HepG2 (cell line): ENCODE measurements at regions not wholly inside any gene's neighbourhood (a gene's known extent, or its start where the extent isn't known, plus 50 kb on each side); places are given as distances from the start of the nearest gene placed in this dataset.
A peak's percentile ranks its signal among the peaks of the same experiment; 100 is the strongest.

Source experiments
- ATAC-seq: fragments of 200-7000 bp; cut with Tn5 transposase; 3 replicates; pipeline ENCODE4 v1.9.1; 2020; ENCODE audit warnings: mild to moderate bottlenecking, moderate library complexity
- BruUV-seq: library from RNA; stranded (reverse); fragments of 400-500 nt; replicated peaks from 2 replicates; lab custom pipeline; 2021; lab: Mats Ljungman, UMichigan
- CTCF ChIA-PET: fragments of 300-600 bp; formaldehyde crosslinking; extraction: SDS; loops from one replicate; lab custom pipeline; 2021; ENCODE audit warnings: low total read pairs, inconsistent platforms, low intra/inter-chr PET ratio; lab: Yijun Ruan, JAX
- POLR2A ChIA-PET: fragments of 350-600 bp; sonication (Branson Sonifier 250); formaldehyde crosslinking; loops from one replicate; lab custom pipeline; 2020; ENCODE audit warnings: antibody characterized with exemption, inconsistent platforms; lab: Yijun Ruan, JAX
- DNase-seq: peaks from one replicate; pipeline ENCODE4 v3.0.0-alpha.2; 2015; ENCODE audit warnings: low spot score
- FAIRE-seq: peaks from 3 replicates; lab custom pipeline; 2011; peaks lifted over from hg19 to GRCh38; lab: Jason Lieb, UNC
- H2AFZ ChIP-seq: one replicate; pipeline ENCODE4 v1.6.1; 2011; ENCODE audit warnings: low read length, inconsistent platforms
- H3K27ac ChIP-seq: fragments of 300-600 bp; 3 replicates; pipeline ENCODE4 v1.8.0; 2011; ENCODE audit warnings: mixed run types, mild to moderate bottlenecking, mixed read lengths, low read length, inconsistent platforms; ENCODE audit not compliant: insufficient read depth; ENCODE audit errors: extremely low read length
- H3K27me3 ChIP-seq, 2 experiments: fragments of 200-600 bp in 1 of 2; 2 replicates in 1 of 2; 3 replicates in 1 of 2; pipeline versions ENCODE4 v1.6.0 to v1.8.0; 2011; ENCODE audit warnings: low read length in 2 of 2, mild to moderate bottlenecking in 2 of 2, moderate library complexity in 2 of 2, inconsistent platforms in 1 of 2; ENCODE audit not compliant: insufficient read depth in 2 of 2, control insufficient read depth in 1 of 2
- H3K36me3 ChIP-seq, 2 experiments: fragments of 200-600 bp in 1 of 2; replicated peaks in 1 of 2; 2 replicates in 1 of 2; 3 replicates in 1 of 2; pipeline versions ENCODE4 v1.5.1 to v1.8.0; 2011; ENCODE audit warnings: low read length in 2 of 2, inconsistent platforms in 1 of 2; ENCODE audit not compliant: insufficient read depth in 2 of 2, control insufficient read depth in 1 of 2
- H3K4me1 ChIP-seq: 2 replicates; pipeline ENCODE4 v1.5.1; 2012; ENCODE audit warnings: low read length, inconsistent platforms; ENCODE audit not compliant: insufficient read depth
- H3K4me2 ChIP-seq: 2 replicates; pipeline ENCODE4 v1.6.0; 2011; ENCODE audit warnings: low read depth, low read length, inconsistent platforms
- H3K4me3 ChIP-seq, 3 experiments: fragments of 200-600 bp in 1 of 3; sonication (generic), shearing (Covaris generic) in 1 of 3; replicated peaks in 1 of 3; 2 replicates each; pipeline ENCODE4 v1.5.1; 2011 to 2016; ENCODE audit warnings: low read length in 3 of 3, inconsistent platforms in 2 of 3, low read depth in 2 of 3, mild to moderate bottlenecking in 2 of 3, control low read depth in 1 of 3, mixed read lengths in 1 of 3; ENCODE audit not compliant: insufficient read depth in 1 of 3
- H3K79me2 ChIP-seq: one replicate; pipeline ENCODE4 v1.6.1; 2011; ENCODE audit warnings: low read length, inconsistent platforms; ENCODE audit not compliant: insufficient read depth
- H3K9ac ChIP-seq: 2 replicates; pipeline ENCODE4 v1.6.0; 2011; ENCODE audit warnings: mild to moderate bottlenecking, low read depth, low read length, inconsistent platforms; ENCODE audit not compliant: insufficient read depth
- H3K9me3 ChIP-seq: 2 replicates; pipeline ENCODE4 v1.5.1; 2012; ENCODE audit warnings: mild to moderate bottlenecking, low read length
- H4K20me1 ChIP-seq: 2 replicates; pipeline ENCODE4 v1.6.0; 2011; ENCODE audit warnings: inconsistent platforms, mild to moderate bottlenecking, low read length, moderate library complexity; ENCODE audit not compliant: insufficient read depth
- ARID3A ChIP-seq: IDR thresholded peaks from 2 replicates; pipeline ENCODE4 v1.6.1; 2012; ENCODE audit warnings: low read depth, low read length, improper control_type of control experiment
- HMGA1 ChIP-seq: sonication (generic); formaldehyde crosslinking; conservative IDR thresholded peaks from 2 replicates; pipeline ENCODE4 v1.4.0; 2020; ENCODE audit warnings: missing genetic modification reagents
- HNRNPK ChIP-seq: fragments of 200-400 bp; formaldehyde crosslinking; IDR thresholded peaks from 2 replicates; pipeline ENCODE4 v1.6.1; 2018; ENCODE audit warnings: low read length, low read depth, moderate library complexity, mild to moderate bottlenecking; ENCODE audit not compliant: poor library complexity, severe bottlenecking
- MTERF4 ChIP-seq: sonication (generic); formaldehyde crosslinking; IDR thresholded peaks from 2 replicates; pipeline ENCODE4 v1.8.0; 2023; ENCODE audit warnings: mild to moderate bottlenecking, missing genetic modification reagents
- NKX3-1 ChIP-seq: sonication (generic); formaldehyde crosslinking; IDR thresholded peaks from 2 replicates; pipeline ENCODE4 v1.5.0; 2020; ENCODE audit warnings: missing genetic modification reagents
- PAF1 ChIP-seq: IDR thresholded peaks from 2 replicates; pipeline ENCODE4 v1.6.1; 2016; ENCODE audit warnings: missing genetic modification reagents, missing compliant biosample characterization
- SNAPC4 ChIP-seq: sonication (generic); formaldehyde crosslinking; IDR thresholded peaks from 2 replicates; pipeline ENCODE4 v1.4.0; 2020; ENCODE audit warnings: mild to moderate bottlenecking, missing genetic modification reagents
- SRSF4 ChIP-seq: fragments of 200-400 bp; formaldehyde crosslinking; IDR thresholded peaks from one replicate; pipeline ENCODE4 v1.6.1; 2018; ENCODE audit warnings: mild to moderate bottlenecking, low read depth, low read length, moderate library complexity; ENCODE audit not compliant: poor library complexity, severe bottlenecking
- SRY ChIP-seq: sonication (generic); formaldehyde crosslinking; IDR thresholded peaks from 2 replicates; pipeline ENCODE4 v1.8.0; 2022; ENCODE audit warnings: mild to moderate bottlenecking, missing genetic modification reagents
- TEAD2 ChIP-seq: sonication (generic); formaldehyde crosslinking; IDR thresholded peaks from 2 replicates; pipeline ENCODE4 v1.9.0; 2021; ENCODE audit warnings: missing genetic modification reagents
- ZBTB7A ChIP-seq: sonication (generic); formaldehyde crosslinking; IDR thresholded peaks from 2 replicates; pipeline ENCODE4 v1.8.0; 2022; ENCODE audit warnings: mild to moderate bottlenecking, missing genetic modification reagents
- ZFP36L1 ChIP-seq: sonication (generic); formaldehyde crosslinking; IDR thresholded peaks from 2 replicates; pipeline ENCODE4 v1.8.0; 2022; ENCODE audit warnings: mild to moderate bottlenecking, missing genetic modification reagents, moderate library complexity
- ZNF331 ChIP-seq: sonication (generic); formaldehyde crosslinking; IDR thresholded peaks from 2 replicates; pipeline ENCODE4 v1.4.0; 2020; ENCODE audit warnings: missing genetic modification reagents
- ZNF343 ChIP-seq: sonication (generic); formaldehyde crosslinking; IDR thresholded peaks from 2 replicates; pipeline ENCODE4 v1.4.0; 2020; ENCODE audit warnings: mild to moderate bottlenecking, missing genetic modification reagents
- ZNF547 ChIP-seq: sonication (generic); formaldehyde crosslinking; IDR thresholded peaks from 2 replicates; pipeline ENCODE4 v1.5.1; 2020; ENCODE audit warnings: mild to moderate bottlenecking, missing genetic modification reagents
- ZNF614 ChIP-seq: IDR thresholded peaks from 2 replicates; pipeline ENCODE4 v1.6.1; 2018; ENCODE audit warnings: missing biosample characterization, missing genetic modification reagents, inconsistent platforms, borderline replicate concordance
- ZNF619 ChIP-seq: sonication (generic); formaldehyde crosslinking; IDR thresholded peaks from 2 replicates; pipeline ENCODE4 v1.4.0; 2020; ENCODE audit warnings: mild to moderate bottlenecking, missing genetic modification reagents
- ZSCAN20 ChIP-seq: sonication (generic); formaldehyde crosslinking; IDR thresholded peaks from 2 replicates; pipeline ENCODE4 v1.4.0; 2020; ENCODE audit warnings: missing genetic modification reagents, mild to moderate bottlenecking, borderline replicate concordance
- WGBS: methylation state at CpG from one replicate; pipeline ENCODE4 v1.1.6; 2017; ENCODE audit warnings: low lambda C conversion rate; 5-methylcytosine and 5-hydroxymethylcytosine counted together
- in situ Hi-C: cut with HindIII; loops from 2 replicates; pipeline ENCODE4 v1.10.0; 2017; ENCODE audit warnings: low pct_unique_long_range_greater_than_20kb; ENCODE audit not compliant: extremely low pct_ligation_motif_present
- intact Hi-C: fragments of 100-400 bp; cut with micrococcal nuclease; formaldehyde crosslinking; loops from one replicate; pipeline ENCODE4 v1.10.0; 2022; ENCODE audit not compliant: unreplicated experiment

- TF ChIP-seq SNAPC4 (CRISPR knock-in tag) (no peak), NKX3-1 (CRISPR knock-in tag) (no peak)
- TF ChIP-seq, all 625 proteins: peak for 0
Observed at GRCh38 chr2:53429901-53430300, 337.7 kb upstream of the CHAC2 start (continued).

GRCh38 chr2:53424902-53425301, 342.7 kb upstream of the CHAC2 start:
- in situ Hi-C loops (loop anchor here (10.0 kb wide), 1 partner anchor 320 kb away; no protein-coding TSS in a partner anchor), intact Hi-C loops (no loop called here)
- no TSS peak for BruUV-seq
- CTCF ChIA-PET: no interaction called here
- WGBS: 60% methylated on average over 1 of the region's 3 CpGs
- peak; percentile 24; the same call in 2 of the 3 replicates for ATAC-seq
- Histone ChIP-seq H3K4me1 (no peaks in the 10 kb centered on the region), H3K9me3 (no peaks in the 10 kb centered on the region), H3K4me3 (no peak overlapping the region), H3K27me3 (no peaks in the 10 kb centered on the region; a peak in 1 of 5 replicates), H3K27ac (no peak overlapping the region), H2AFZ (no peak overlapping the region), H4K20me1 (no peaks in the 10 kb centered on the region), H3K9ac (no peak overlapping the region), H3K4me2 (no peak overlapping the region), H3K79me2 (no peaks in the 10 kb centered on the region), H3K36me3 (no peaks in the 10 kb centered on the region)
- FAIRE-seq: no peak
- no peak for DNase-seq
- POLR2A ChIA-PET: no interaction called here
- no peak for TF ChIP-seq HMGA1 (CRISPR knock-in tag)
- no peak for TF ChIP-seq MTERF4
- no peak for TF ChIP-seq TEAD2 (CRISPR knock-in tag)
- TF ChIP-seq ZSCAN20 (CRISPR knock-in tag): no peak
- TF ChIP-seq SRSF4: no peak
- no peak for TF ChIP-seq ZFP36L1 (CRISPR knock-in tag)
- no peak for TF ChIP-seq ZNF619 (CRISPR knock-in tag)
- TF ChIP-seq ARID3A: no peak
- no peak for TF ChIP-seq ZNF547 (CRISPR knock-in tag)
- no peak for TF ChIP-seq ZBTB7A (CRISPR knock-in tag)
- TF ChIP-seq SRY: no peak
- no peak for TF ChIP-seq HNRNPK
- no peak for TF ChIP-seq ZNF331 (CRISPR knock-in tag)
- TF ChIP-seq ZNF614: no peak
- TF ChIP-seq PAF1 (CRISPR knock-in tag): no peak
- TF ChIP-seq ZNF343 (CRISPR knock-in tag): no peak
